ENCODE measurements at regions not wholly inside any gene's neighbourhood (a gene's known extent, or its start where the extent isn't known, plus 50 kb on each side); places are given as distances from the start of the nearest gene placed in this dataset.

- DNase-seq (ENCODE audit: low read depth, low spot score) (no peak), FAIRE-seq (no peak)
- H3K36me3 ChIP-seq (ENCODE audit: control insufficient read depth in 2 of 2, extremely low read depth in 1 of 2, insufficient read depth in 2 of 2, low read length in 2 of 2), result no peaks in the 10 kb centered on the region
- H3K79me2 ChIP-seq (ENCODE audit: control insufficient read depth, insufficient read depth, low read length), result no peaks in the 10 kb centered on the region
- no peaks in the 10 kb centered on the region for H3K27me3 ChIP-seq (ENCODE audit: control insufficient read depth, extremely low read depth, insufficient read depth, low read length)
- H2AFZ ChIP-seq (ENCODE audit: control insufficient read depth, low read length), result no peak overlapping the region
- H3K4me2 ChIP-seq (ENCODE audit: control insufficient read depth, extremely low read depth, insufficient read depth, low read depth, low read length), result no peak overlapping the region
- no peaks in the 10 kb centered on the region for H3K9me3 ChIP-seq (ENCODE audit: control insufficient read depth, low read depth, low read length)
- dilution Hi-C loops (cut with MboI; ENCODE audit: extremely low pct_ligation_motif_present, low sequenced_read_pairs), result no loop called here
- no peak for TF ChIP-seq EZH2 (IDR thresholded peaks at IDR 0.05; ENCODE audit: low read length)
- no peak for TF ChIP-seq CTCF (optimal IDR thresholded peaks at IDR 0.05 in 1 of 3, IDR thresholded peaks at IDR 0.05 in 1 of 3, conservative IDR thresholded peaks at IDR 0.05 in 1 of 3; ENCODE audit: extremely low read depth in 1 of 3, insufficient read depth in 2 of 3, low read length in 3 of 3)
- H3K9me1 ChIP-seq (ENCODE audit: control insufficient read depth, extremely low read depth, insufficient read depth, low read length), result no peaks in the 10 kb centered on the region
- no peaks in the 10 kb centered on the region for H3K4me1 ChIP-seq (ENCODE audit: control insufficient read depth, extremely low read depth, insufficient read depth, low read length)
- no peak overlapping the region for H3K9ac ChIP-seq (ENCODE audit: control insufficient read depth, extremely low read depth, insufficient read depth, low read length)
- no peak overlapping the region for H3K4me3 ChIP-seq (ENCODE audit: control insufficient read depth in 2 of 3, extremely low read depth in 1 of 3, insufficient read depth in 2 of 3, low read depth in 1 of 3, low read length in 3 of 3)
- H3K27ac ChIP-seq (ENCODE audit: control insufficient read depth, insufficient read depth, low read length), result no peak overlapping the region
- no peaks in the 10 kb centered on the region for H4K20me1 ChIP-seq (ENCODE audit: control insufficient read depth, extremely low read depth, insufficient read depth, low read length)
These were observed 329.5 kb downstream of the ICE1 start for GRCh38 chr5:5751987-5752386.

GRCh38 chr5:5751498-5751897 lies 329.0 kb downstream of the ICE1 start:
- no peak for TF ChIP-seq EZH2 (IDR thresholded peaks at IDR 0.05; ENCODE audit: low read length)
- no peak for TF ChIP-seq CTCF (optimal IDR thresholded peaks at IDR 0.05 in 1 of 3, IDR thresholded peaks at IDR 0.05 in 1 of 3, conservative IDR thresholded peaks at IDR 0.05 in 1 of 3; ENCODE audit: extremely low read depth in 1 of 3, insufficient read depth in 2 of 3, low read length in 3 of 3)
- FAIRE-seq (no peak), DNase-seq (ENCODE audit: low read depth, low spot score) (no peak)
- Histone ChIP-seq H3K27ac (ENCODE audit: control insufficient read depth, insufficient read depth, low read length) (no peak overlapping the region), H3K36me3 (ENCODE audit: control insufficient read depth in 2 of 2, extremely low read depth in 1 of 2, insufficient read depth in 2 of 2, low read length in 2 of 2) (no peaks in the 10 kb centered on the region), H3K4me3 (ENCODE audit: control insufficient read depth in 2 of 3, extremely low read depth in 1 of 3, insufficient read depth in 2 of 3, low read depth in 1 of 3, low read length in 3 of 3) (no peak overlapping the region), H3K9me1 (ENCODE audit: control insufficient read depth, extremely low read depth, insufficient read depth, low read length) (no peaks in the 10 kb centered on the region), H2AFZ (ENCODE audit: control insufficient read depth, low read length) (no peak overlapping the region), H3K9ac (ENCODE audit: control insufficient read depth, extremely low read depth, insufficient read depth, low read length) (no peak overlapping the region), H3K4me1 (ENCODE audit: control insufficient read depth, extremely low read depth, insufficient read depth, low read length) (no peaks in the 10 kb centered on the region), H3K79me2 (ENCODE audit: control insufficient read depth, insufficient read depth, low read length) (no peaks in the 10 kb centered on the region), H3K4me2 (ENCODE audit: control insufficient read depth, extremely low read depth, insufficient read depth, low read depth, low read length) (no peak overlapping the region), H3K9me3 (ENCODE audit: control insufficient read depth, low read depth, low read length) (no peaks in the 10 kb centered on the region), H3K27me3 (ENCODE audit: control insufficient read depth, extremely low read depth, insufficient read depth, low read length) (no peaks in the 10 kb centered on the region), H4K20me1 (ENCODE audit: control insufficient read depth, extremely low read depth, insufficient read depth, low read length) (no peaks in the 10 kb centered on the region)
- dilution Hi-C loops (cut with MboI; ENCODE audit: extremely low pct_ligation_motif_present, low sequenced_read_pairs), result no loop called here

All from keratinocyte (primary cell).